T-helper 22 cell (primary cell): ENCODE measurements at regions not wholly inside any gene's neighbourhood (a gene's known extent, or its start where the extent isn't known, plus 50 kb on each side); places are given as distances from the start of the nearest gene placed in this dataset.
"Not testable (repeated sequence)": the region's sequence is repeated elsewhere in the genome, so short reads cannot be mapped to it uniquely, and the experiment has no call there.

Experiments used
- DNase-seq: peaks from one replicate; pipeline ENCODE4 v3.0.0-alpha.2; 2020; ENCODE audit warnings: low read depth

DNA sequence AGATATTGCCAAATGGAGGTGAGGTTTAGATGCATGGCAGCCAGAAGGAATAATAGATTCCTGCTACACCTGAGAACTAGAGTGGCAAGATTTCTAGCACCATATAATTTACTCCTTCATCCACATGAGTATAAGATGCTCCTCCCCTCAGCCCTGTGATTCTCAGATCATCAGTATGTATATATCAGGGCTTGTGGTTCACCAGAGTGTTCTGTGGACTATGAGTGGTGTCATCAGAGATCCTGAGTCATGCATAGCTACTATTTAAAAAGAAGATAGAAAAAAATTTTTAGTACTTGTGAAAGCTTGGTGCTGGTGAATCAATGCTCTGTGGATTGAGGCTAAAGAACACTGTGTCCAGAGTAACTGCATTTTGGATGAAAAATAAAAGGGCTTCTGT, 285.9 kb downstream of the BMP4 start:
- DNase-seq = no peak

DNA sequence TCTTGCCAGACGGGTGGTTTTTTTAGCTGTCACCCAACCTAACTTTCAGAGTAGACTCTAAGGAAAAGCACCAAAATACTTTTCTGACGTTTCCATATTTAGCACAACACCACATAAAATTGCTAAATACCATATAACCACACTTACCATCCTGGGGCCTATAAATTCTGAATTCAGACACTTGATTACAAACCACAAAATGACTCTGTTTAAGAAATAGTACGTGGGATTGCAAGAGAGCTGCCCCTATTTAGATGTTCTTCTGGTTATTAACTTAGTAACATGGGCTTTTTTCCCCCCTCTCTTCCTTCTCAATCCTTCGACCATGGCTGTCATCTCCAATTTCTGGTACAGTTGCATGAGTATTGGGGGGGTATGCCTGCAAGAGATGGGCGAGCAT, 287.7 kb downstream of the BMP4 start:
- DNase-seq = no peak

DNA sequence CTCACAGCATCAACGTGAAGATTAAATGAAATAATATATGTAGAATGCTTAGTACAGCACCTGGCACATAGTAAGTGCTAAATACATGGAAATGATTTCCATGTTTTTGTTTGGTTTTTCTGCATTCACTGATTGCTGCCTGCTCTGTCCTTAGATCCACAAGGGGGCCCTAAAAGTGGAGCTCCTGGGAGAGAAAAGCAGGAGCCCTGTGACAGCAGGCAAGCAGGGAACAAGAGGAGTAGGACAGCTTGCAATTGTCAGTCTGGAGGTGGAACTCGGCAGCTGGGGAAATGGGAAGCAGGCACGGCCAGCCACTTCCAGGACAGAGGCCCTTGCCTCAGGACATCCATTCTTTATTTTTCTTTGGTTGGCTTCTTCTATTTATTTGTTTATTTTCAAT, 292.9 kb downstream of the BMP4 start:
- DNase-seq = no peak

DNA sequence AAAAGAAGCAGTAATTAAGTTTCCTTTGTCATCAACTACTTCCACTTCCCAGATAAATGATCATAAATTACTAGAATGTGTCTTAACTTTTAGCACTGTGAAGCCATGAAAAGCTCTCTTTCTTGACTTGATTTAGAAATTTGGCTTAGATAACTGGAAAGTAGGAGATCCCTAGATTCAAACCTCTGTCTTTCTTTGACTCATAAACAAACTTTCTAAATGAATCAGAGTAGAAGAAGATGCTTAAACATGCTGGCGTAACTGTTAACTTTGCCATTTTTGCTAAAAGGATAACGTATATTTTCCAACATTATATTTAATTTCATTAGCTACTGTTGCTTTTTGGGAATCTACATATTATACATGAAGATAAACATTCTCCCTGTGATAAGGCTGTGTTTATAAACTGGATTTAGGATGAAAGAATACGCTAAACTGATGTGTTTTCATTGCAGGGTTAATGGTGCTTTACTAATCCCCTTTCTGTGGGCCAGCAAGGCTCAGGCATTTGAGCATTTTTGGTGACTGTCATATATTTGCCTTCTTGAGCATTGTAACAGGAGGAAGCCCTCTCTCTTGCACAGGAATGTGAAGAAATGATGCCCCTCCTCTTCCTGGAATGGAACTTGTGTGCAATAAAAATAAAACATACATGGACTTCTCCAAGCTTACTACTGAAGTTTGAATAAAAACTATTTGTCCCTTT, 301.4 kb downstream of the BMP4 start:
- no peak for DNase-seq

DNA sequence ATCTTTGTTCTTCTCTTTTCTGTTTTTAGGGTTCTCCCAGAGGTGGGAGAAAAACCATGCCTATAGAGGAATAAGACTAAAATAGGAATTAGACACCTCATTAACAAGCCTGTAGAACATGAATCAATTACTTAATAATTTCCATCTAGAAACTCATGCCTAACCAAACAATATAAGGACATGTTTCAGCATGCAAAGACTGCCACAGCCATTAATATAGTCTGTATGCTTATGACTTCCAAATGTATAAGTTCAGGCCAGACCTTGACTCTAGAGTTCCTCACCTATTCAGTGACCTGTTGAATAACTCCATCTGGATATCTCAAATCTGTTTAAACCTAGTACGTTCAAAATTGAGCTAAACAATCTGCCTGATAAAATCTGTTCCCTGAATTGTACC, 304.6 kb downstream of the BMP4 start:
- DNase-seq = no peak

DNA sequence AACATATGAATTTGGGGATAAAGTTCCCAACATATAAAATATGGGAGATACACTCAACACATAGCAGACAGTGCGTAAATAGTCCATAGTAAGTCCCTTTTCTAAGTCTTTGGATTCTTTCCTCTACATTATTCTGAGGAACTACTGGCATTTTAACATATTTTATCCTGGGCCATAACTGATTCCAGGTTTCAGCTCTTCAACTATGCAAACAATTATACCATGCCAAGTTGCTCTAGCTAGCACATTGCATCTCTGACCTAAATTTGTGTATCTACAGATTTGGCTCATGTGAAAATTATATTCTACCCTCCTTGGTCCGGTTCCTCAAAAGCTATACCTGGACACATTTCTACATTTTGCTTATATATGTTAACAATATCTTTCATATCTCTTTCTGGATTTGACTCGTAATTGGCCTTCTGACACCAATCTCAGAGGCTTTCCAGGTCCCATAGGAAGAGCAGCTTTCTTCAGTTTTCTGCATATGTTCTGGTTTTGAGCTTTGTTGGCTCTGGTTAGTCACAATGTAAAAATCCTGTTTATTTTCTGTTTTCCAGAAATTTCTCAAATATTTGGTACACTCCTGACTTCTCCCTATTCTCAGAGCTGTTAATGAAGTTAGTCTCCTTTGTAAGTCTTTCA, 305.4 kb downstream of the BMP4 start:
- no peak for DNase-seq

DNA sequence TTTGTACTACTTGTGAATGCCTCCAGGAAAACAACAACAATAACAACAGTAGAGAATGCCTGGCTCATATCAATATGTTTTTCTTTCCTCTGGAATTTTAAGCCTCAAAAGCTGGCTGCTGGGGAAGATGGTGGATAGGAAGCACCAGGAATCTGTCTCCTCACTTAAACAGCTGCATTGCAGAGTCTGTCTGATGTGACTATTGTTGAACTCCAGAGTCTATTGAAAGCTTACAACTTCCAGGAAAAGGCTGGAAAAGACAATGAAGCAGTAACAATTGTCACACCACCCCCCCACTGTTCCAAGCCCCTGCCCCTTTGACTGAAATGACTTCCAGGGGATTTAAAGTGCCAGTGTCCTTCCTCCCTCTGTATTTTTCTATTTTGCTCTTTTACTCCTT, 309.7 kb downstream of the BMP4 start:
- DNase-seq = no peak

- no peak for DNase-seq
Measured at GRCh38 chr14:53640695-53641094, 315.9 kb downstream of the BMP4 start.

GRCh38 chr14:53638966-53639365, 317.7 kb downstream of the BMP4 start:
- no peak for DNase-seq

DNA sequence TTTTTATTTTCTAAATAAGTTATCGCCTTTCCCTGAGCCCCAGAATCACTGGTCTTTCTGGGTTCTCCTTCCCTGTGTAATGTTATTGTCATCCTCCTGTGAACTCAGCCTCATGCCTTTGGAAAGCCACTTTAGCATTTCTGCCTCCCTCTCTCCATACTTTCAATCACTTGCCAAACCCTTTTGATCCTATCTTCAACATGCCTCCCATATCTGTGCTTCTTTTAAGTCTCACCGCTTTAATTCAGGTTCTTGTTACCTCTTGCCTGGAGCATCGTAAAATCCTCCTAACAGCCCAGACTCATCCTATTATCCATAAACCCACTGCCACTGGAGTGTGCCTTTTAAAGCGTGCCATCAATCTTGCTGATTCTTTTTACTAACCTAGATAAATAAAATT, 321.8 kb downstream of the BMP4 start:
- no peak for DNase-seq

- DNase-seq = no peak
Measured at GRCh38 chr14:53630336-53630735, 326.3 kb downstream of the BMP4 start.

DNA sequence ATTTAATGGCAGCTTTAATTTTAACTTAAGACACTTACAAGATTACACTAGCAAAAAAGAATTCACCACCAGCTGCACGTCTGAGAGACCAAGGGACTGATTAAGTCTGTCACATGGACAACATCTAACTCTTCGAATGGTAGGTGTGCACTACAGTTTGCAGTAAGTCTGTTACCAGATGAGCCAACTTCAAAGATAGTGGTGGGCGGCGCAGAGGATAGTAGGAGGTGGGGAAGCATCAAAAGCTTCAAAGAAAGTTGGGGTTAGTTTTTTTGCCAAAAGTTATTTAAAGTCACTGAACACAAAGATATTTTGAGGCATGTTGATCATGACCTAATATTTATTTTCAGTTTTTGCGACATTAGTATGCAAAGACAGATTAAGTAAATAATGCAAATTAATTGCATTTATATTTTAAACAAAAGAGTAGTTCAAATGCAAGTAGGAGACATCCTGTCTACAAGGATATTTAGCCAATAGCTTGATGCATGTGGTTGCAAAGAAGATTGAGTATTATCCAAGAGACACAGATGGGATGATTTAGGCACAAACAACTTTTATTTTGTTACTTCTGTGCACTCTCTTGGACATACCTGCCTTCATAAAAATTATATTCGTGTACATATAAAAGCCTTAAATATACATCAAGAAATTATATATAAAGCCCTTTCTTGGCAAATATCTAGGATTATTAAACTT, 327.7 kb downstream of the BMP4 start:
- no peak for DNase-seq

GRCh38 chr14:53628261-53628660, 328.4 kb downstream of the BMP4 start:
- DNase-seq = no peak

- no peak for DNase-seq
Measured at GRCh38 chr14:53626761-53627160, 329.9 kb downstream of the BMP4 start.

DNA sequence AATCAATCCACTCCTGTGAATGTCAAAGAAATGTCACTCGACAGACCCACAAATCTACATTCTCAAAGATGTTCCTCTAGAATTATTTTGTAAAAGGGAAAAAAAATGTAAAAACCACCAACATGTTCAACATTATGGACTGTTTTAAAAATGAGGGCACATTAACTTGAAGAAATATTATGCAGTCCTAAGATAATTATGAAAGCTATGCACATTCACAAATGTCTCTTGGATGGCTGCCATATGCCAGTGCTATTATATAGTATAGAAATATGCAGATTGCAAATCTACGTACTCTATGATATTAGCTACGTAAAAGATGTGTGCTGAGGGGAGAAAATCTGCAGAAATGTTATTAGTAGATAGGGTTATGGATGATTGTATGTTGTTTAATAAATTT, 334.2 kb downstream of the BMP4 start:
- DNase-seq = no peak

DNA sequence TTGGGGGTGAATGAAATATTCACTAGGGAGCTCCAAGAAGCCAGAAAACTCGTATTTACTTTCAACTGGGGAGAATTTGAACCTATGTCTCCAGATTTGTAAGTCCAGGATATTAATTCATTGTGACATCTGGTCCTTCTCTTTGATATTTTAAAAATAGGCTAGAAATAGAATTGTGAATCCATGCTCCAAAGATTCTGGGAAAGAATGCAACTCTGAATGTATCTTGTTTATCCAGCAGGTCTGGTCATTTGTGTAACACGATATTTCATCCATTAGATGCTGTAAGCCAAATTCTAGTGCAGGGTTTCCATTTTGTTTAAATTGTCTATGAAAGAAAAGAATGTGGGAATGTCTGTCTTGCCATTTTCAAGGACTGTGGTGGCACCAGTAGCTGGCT, 334.7 kb downstream of the BMP4 start:
- no peak for DNase-seq

GRCh38 chr14:53621433-53621832, 335.2 kb downstream of the BMP4 start:
- no peak for DNase-seq

DNA sequence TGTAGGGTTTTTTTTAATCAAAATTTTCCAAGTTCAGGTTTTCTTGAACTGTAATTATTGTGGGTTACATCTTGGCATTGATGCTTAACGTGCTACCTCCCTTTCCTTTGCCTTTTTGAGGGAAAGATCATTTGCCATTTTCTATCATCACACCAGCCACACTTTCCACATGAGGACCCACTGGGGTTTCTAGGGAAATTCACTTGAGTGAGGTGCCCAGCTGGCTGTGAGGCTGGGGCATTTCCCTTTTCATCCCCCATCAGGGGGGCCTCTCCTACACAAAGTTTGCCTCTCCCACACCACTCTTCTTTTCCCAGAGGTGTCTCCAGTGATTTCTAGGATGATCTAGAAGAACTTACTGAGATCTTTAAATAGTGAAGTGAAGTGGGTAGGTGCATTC, 335.7 kb downstream of the BMP4 start:
- no peak for DNase-seq

- no peak for DNase-seq
Measured at GRCh38 chr14:53620317-53620716, 336.3 kb downstream of the BMP4 start.

- no peak for DNase-seq
Measured at GRCh38 chr14:53619691-53620231, 336.9 kb downstream of the BMP4 start.

DNA sequence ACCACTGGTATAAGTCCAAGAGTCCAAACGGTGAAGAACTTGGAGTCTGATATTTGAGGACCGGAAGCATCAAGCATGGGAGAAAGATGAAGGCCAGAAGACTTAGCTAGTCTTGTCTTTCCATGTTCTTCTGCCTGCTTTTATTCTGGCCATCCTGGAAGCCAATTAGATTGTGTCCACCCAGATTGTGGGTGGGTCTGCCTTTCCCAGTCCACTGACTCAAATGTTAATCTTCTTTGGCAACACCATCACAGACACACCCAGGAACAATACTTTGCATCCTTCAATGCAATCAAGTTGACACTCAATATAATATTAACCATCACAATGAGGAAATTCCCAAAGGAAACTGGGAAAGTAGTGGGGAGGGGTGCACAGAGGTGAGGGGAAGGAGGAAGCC, 340.1 kb downstream of the BMP4 start:
- not testable (repeated sequence) for DNase-seq

- no peak for DNase-seq
Measured at GRCh38 chr14:53615252-53615651, 341.4 kb downstream of the BMP4 start.
